Mesothelial cell of epicardium (in vitro differentiated cells): ENCODE measurements at regions not wholly inside any gene's neighbourhood (a gene's known extent, or its start where the extent isn't known, plus 50 kb on each side); places are given as distances from the start of the nearest gene placed in this dataset.

Experiments
- DNase-seq, 2 experiments: peaks; one replicate each; pipeline ENCODE4 v3.0.0; 2021; ENCODE audit warnings: low spot score in 2 of 2; ENCODE audit not compliant: unreplicated experiment in 2 of 2
- H3K27ac Mint-ChIP-seq: 2 replicates; pipeline ENCODE4 v1.8.0; 2021; ENCODE audit warnings: mixed read lengths
- H3K27me3 Mint-ChIP-seq: 2 replicates; pipeline ENCODE4 v1.8.0; 2021; ENCODE audit warnings: low read depth, mixed read lengths
- H3K36me3 Mint-ChIP-seq: 2 replicates; pipeline ENCODE4 v1.8.0; 2021; ENCODE audit warnings: mixed read lengths
- H3K4me1 Mint-ChIP-seq: 2 replicates; pipeline ENCODE4 v1.8.0; 2021; ENCODE audit warnings: mixed read lengths
- H3K4me3 Mint-ChIP-seq: 2 replicates; pipeline ENCODE4 v1.8.0; 2021; ENCODE audit warnings: mild to moderate bottlenecking, moderate library complexity, mixed read lengths
- H3K9me3 Mint-ChIP-seq: 2 replicates; pipeline ENCODE4 v1.8.0; 2021; ENCODE audit warnings: mixed read lengths
- CTCF ChIP-seq: fragments of 200-600 bp; sonication (generic); IDR thresholded peaks from one replicate; pipeline ENCODE4 v1.5.0; 2021; ENCODE audit warnings: antibody characterized with exemption; ENCODE audit not compliant: unreplicated experiment

GRCh38 chr2:222102575-222103349, 196.0 kb downstream of the PAX3 start:
- H3K27me3 Mint-ChIP-seq, result peaks cover 34% of the 10 kb centered on the region
- no peak for TF ChIP-seq CTCF
- no peak for DNase-seq
- H3K4me3 Mint-ChIP-seq, result no peak overlapping the region
- H3K27ac Mint-ChIP-seq, result no peak overlapping the region
- H3K36me3 Mint-ChIP-seq, result no peaks in the 10 kb centered on the region
- H3K9me3 Mint-ChIP-seq, result no peaks in the 10 kb centered on the region
- peaks cover 10% of the 10 kb centered on the region for H3K4me1 Mint-ChIP-seq

- Mint-ChIP-seq H3K4me1 (peaks cover 10% of the 10 kb centered on the region), H3K36me3 (no peaks in the 10 kb centered on the region), H3K9me3 (no peaks in the 10 kb centered on the region), H3K27ac (no peak overlapping the region), H3K27me3 (peaks cover 33% of the 10 kb centered on the region), H3K4me3 (no peak overlapping the region)
- no peak for DNase-seq
- no peak for TF ChIP-seq CTCF
Measured at GRCh38 chr2:222100704-222101699, 197.8 kb downstream of the PAX3 start.

GRCh38 chr2:222088561-222088960, 210.2 kb downstream of the PAX3 start:
- Mint-ChIP-seq H3K27ac (no peak overlapping the region), H3K4me1 (peaks cover 8% of the 10 kb centered on the region), H3K36me3 (no peaks in the 10 kb centered on the region), H3K4me3 (no peak overlapping the region), H3K27me3 (peaks cover 2% of the 10 kb centered on the region), H3K9me3 (peaks cover 16% of the 10 kb centered on the region)
- TF ChIP-seq CTCF, result no peak
- DNase-seq, result no peak

GRCh38 chr2:222087998-222088397, 210.8 kb downstream of the PAX3 start:
- no peak for DNase-seq
- no peak for TF ChIP-seq CTCF
- H3K4me3 Mint-ChIP-seq, result no peak overlapping the region
- H3K27ac Mint-ChIP-seq, result no peak overlapping the region
- peaks cover 6% of the 10 kb centered on the region for H3K27me3 Mint-ChIP-seq
- H3K4me1 Mint-ChIP-seq, result peaks cover 8% of the 10 kb centered on the region
- H3K36me3 Mint-ChIP-seq, result no peaks in the 10 kb centered on the region
- peaks cover 16% of the 10 kb centered on the region for H3K9me3 Mint-ChIP-seq

- Mint-ChIP-seq H3K4me3 (no peak overlapping the region), H3K27ac (no peak overlapping the region), H3K4me1 (no peaks in the 10 kb centered on the region), H3K9me3 (peaks cover 8% of the 10 kb centered on the region), H3K36me3 (no peaks in the 10 kb centered on the region), H3K27me3 (peaks cover 41% of the 10 kb centered on the region)
- no peak for TF ChIP-seq CTCF
- DNase-seq, result no peak
Measured at GRCh38 chr2:222082201-222082600, 216.6 kb downstream of the PAX3 start.
